ENCODE measurements at regions not wholly inside any gene's neighbourhood (a gene's known extent, or its start where the extent isn't known, plus 50 kb on each side); places are given as distances from the start of the nearest gene placed in this dataset.

GRCh38 chr7:136551618-136552017, 316.8 kb upstream of the CHRM2 start:
- 87% methylated on average over 1 of the region's 1 CpG for whole genome bisulfite sequencing
- no peak for DNase-seq (ENCODE audit: extremely low spot score)
- Histone ChIP-seq H3K4me3 (ENCODE audit: low read depth, low read length) (no peak overlapping the region), H3K27ac (ENCODE audit: low read depth) (no peak overlapping the region), H3K4me1 (ENCODE audit: insufficient read depth) (no peaks in the 10 kb centered on the region), H3K36me3 (ENCODE audit: insufficient read depth) (no peaks in the 10 kb centered on the region)

- Histone ChIP-seq H3K36me3 (ENCODE audit: insufficient read depth) (no peaks in the 10 kb centered on the region), H3K4me3 (ENCODE audit: low read depth, low read length) (no peak overlapping the region), H3K4me1 (ENCODE audit: insufficient read depth) (no peaks in the 10 kb centered on the region), H3K27ac (ENCODE audit: low read depth) (no peak overlapping the region)
- WGBS, result 82% methylated on average over 1 of the region's 1 CpG
- no peak for DNase-seq (ENCODE audit: extremely low spot score)
These were observed 318.7 kb upstream of the CHRM2 start for GRCh38 chr7:136549756-136550155.

GRCh38 chr7:136533732-136534131, 334.7 kb upstream of the CHRM2 start:
- DNase-seq (ENCODE audit: extremely low spot score), result no peak
- Histone ChIP-seq H3K27ac (ENCODE audit: low read depth) (no peak overlapping the region), H3K4me3 (ENCODE audit: low read depth, low read length) (no peak overlapping the region), H3K36me3 (ENCODE audit: insufficient read depth) (no peaks in the 10 kb centered on the region), H3K4me1 (ENCODE audit: insufficient read depth) (no peaks in the 10 kb centered on the region)
- 79% methylated on average over 8 of the region's 8 CpGs for WGBS

GRCh38 chr7:136530831-136531230, 337.6 kb upstream of the CHRM2 start:
- no peak overlapping the region for H3K27ac ChIP-seq (ENCODE audit: low read depth)
- H3K36me3 ChIP-seq (ENCODE audit: insufficient read depth), result no peaks in the 10 kb centered on the region
- no peak overlapping the region for H3K4me3 ChIP-seq (ENCODE audit: low read depth, low read length)
- H3K4me1 ChIP-seq (ENCODE audit: insufficient read depth), result no peaks in the 10 kb centered on the region
- no peak for DNase-seq (ENCODE audit: extremely low spot score)

GRCh38 chr7:136528329-136528728, 340.1 kb upstream of the CHRM2 start:
- Histone ChIP-seq H3K4me1 (ENCODE audit: insufficient read depth) (no peaks in the 10 kb centered on the region), H3K4me3 (ENCODE audit: low read depth, low read length) (no peak overlapping the region), H3K27ac (ENCODE audit: low read depth) (no peak overlapping the region), H3K36me3 (ENCODE audit: insufficient read depth) (no peaks in the 10 kb centered on the region)
- WGBS, result 51% methylated on average over 2 of the region's 2 CpGs
- no peak for DNase-seq (ENCODE audit: extremely low spot score)

GRCh38 chr7:136527554-136527953, 340.9 kb upstream of the CHRM2 start:
- no peaks in the 10 kb centered on the region for H3K36me3 ChIP-seq (ENCODE audit: insufficient read depth)
- no peak overlapping the region for H3K4me3 ChIP-seq (ENCODE audit: low read depth, low read length)
- H3K27ac ChIP-seq (ENCODE audit: low read depth), result no peak overlapping the region
- no peaks in the 10 kb centered on the region for H3K4me1 ChIP-seq (ENCODE audit: insufficient read depth)
- 90% methylated on average over 1 of the region's 1 CpG for WGBS
- DNase-seq (ENCODE audit: extremely low spot score), result no peak

GRCh38 chr7:136526408-136527105, 341.9 kb upstream of the CHRM2 start:
- Histone ChIP-seq H3K4me3 (ENCODE audit: low read depth, low read length) (no peak overlapping the region), H3K27ac (ENCODE audit: low read depth) (no peak overlapping the region), H3K4me1 (ENCODE audit: insufficient read depth) (no peaks in the 10 kb centered on the region), H3K36me3 (ENCODE audit: insufficient read depth) (no peaks in the 10 kb centered on the region)
- no peak for DNase-seq (ENCODE audit: extremely low spot score)
- 91% methylated on average over 7 of the region's 7 CpGs for WGBS

GRCh38 chr7:136523571-136523970, 344.9 kb upstream of the CHRM2 start:
- H3K4me1 ChIP-seq (ENCODE audit: insufficient read depth), result no peaks in the 10 kb centered on the region
- no peak overlapping the region for H3K27ac ChIP-seq (ENCODE audit: low read depth)
- H3K4me3 ChIP-seq (ENCODE audit: low read depth, low read length), result no peak overlapping the region
- DNase-seq (ENCODE audit: extremely low spot score), result no peak
- 69% methylated on average over 3 of the region's 3 CpGs for WGBS
- no peaks in the 10 kb centered on the region for H3K36me3 ChIP-seq (ENCODE audit: insufficient read depth)

GRCh38 chr7:136517971-136518370, 350.5 kb upstream of the CHRM2 start:
- H3K36me3 ChIP-seq (ENCODE audit: insufficient read depth), result no peaks in the 10 kb centered on the region
- DNase-seq (ENCODE audit: extremely low spot score), result no peak
- WGBS, result 81% methylated on average over 1 of the region's 1 CpG
- H3K4me1 ChIP-seq (ENCODE audit: insufficient read depth), result no peaks in the 10 kb centered on the region
- H3K27ac ChIP-seq (ENCODE audit: low read depth), result no peak overlapping the region
- no peak overlapping the region for H3K4me3 ChIP-seq (ENCODE audit: low read depth, low read length)

- H3K27ac ChIP-seq (ENCODE audit: low read depth), result no peak overlapping the region
- WGBS, result 89% methylated on average over 2 of the region's 2 CpGs
- H3K36me3 ChIP-seq (ENCODE audit: insufficient read depth), result no peaks in the 10 kb centered on the region
- no peak for DNase-seq (ENCODE audit: extremely low spot score)
- H3K4me3 ChIP-seq (ENCODE audit: low read depth, low read length), result no peak overlapping the region
- H3K4me1 ChIP-seq (ENCODE audit: insufficient read depth), result no peaks in the 10 kb centered on the region
These were observed 353.7 kb upstream of the CHRM2 start for GRCh38 chr7:136514776-136515175.

- Histone ChIP-seq H3K36me3 (ENCODE audit: insufficient read depth) (no peaks in the 10 kb centered on the region), H3K4me3 (ENCODE audit: low read depth, low read length) (no peak overlapping the region), H3K4me1 (ENCODE audit: insufficient read depth) (no peaks in the 10 kb centered on the region), H3K27ac (ENCODE audit: low read depth) (no peak overlapping the region)
- WGBS, result 83% methylated on average over 2 of the region's 2 CpGs
- DNase-seq (ENCODE audit: extremely low spot score), result no peak
These were observed 354.7 kb upstream of the CHRM2 start for GRCh38 chr7:136513744-136514143.

- no peak overlapping the region for H3K27ac ChIP-seq (ENCODE audit: low read depth)
- no peak overlapping the region for H3K4me3 ChIP-seq (ENCODE audit: low read depth, low read length)
- 60% methylated on average over 3 of the region's 3 CpGs for WGBS
- H3K36me3 ChIP-seq (ENCODE audit: insufficient read depth), result no peaks in the 10 kb centered on the region
- no peak for DNase-seq (ENCODE audit: extremely low spot score)
- no peaks in the 10 kb centered on the region for H3K4me1 ChIP-seq (ENCODE audit: insufficient read depth)
These were observed 359.0 kb upstream of the CHRM2 start for GRCh38 chr7:136509466-136509865.

GRCh38 chr7:136502162-136502561, 366.3 kb upstream of the CHRM2 start:
- no peak for DNase-seq (ENCODE audit: extremely low spot score)
- H3K4me1 ChIP-seq (ENCODE audit: insufficient read depth), result no peaks in the 10 kb centered on the region
- H3K27ac ChIP-seq (ENCODE audit: low read depth), result no peak overlapping the region
- H3K4me3 ChIP-seq (ENCODE audit: low read depth, low read length), result no peak overlapping the region
- WGBS, result 54% methylated on average over 1 of the region's 1 CpG
- no peaks in the 10 kb centered on the region for H3K36me3 ChIP-seq (ENCODE audit: insufficient read depth)

- H3K4me3 ChIP-seq (ENCODE audit: low read depth, low read length), result no peak overlapping the region
These were observed 367.3 kb upstream of the CHRM2 start for GRCh38 chr7:136501151-136501550.

GRCh38 chr7:136496551-136496950, 371.9 kb upstream of the CHRM2 start:
- DNase-seq (ENCODE audit: extremely low spot score), result no peak
- no peak overlapping the region for H3K4me3 ChIP-seq (ENCODE audit: low read depth, low read length)
- no peaks in the 10 kb centered on the region for H3K36me3 ChIP-seq (ENCODE audit: insufficient read depth)
- 73% methylated on average over 2 of the region's 2 CpGs for WGBS
- no peaks in the 10 kb centered on the region for H3K4me1 ChIP-seq (ENCODE audit: insufficient read depth)
- H3K27ac ChIP-seq (ENCODE audit: low read depth), result no peak overlapping the region

More at GRCh38 chr7:136501151-136501550, 367.3 kb upstream of the CHRM2 start:
- Histone ChIP-seq H3K27ac (ENCODE audit: low read depth) (no peak overlapping the region), H3K4me1 (ENCODE audit: insufficient read depth) (no peaks in the 10 kb centered on the region), H3K36me3 (ENCODE audit: insufficient read depth) (no peaks in the 10 kb centered on the region)
- DNase-seq (ENCODE audit: extremely low spot score), result no peak
- WGBS, result 84% methylated on average over 3 of the region's 3 CpGs
